ENCODE measurements at regions not wholly inside any gene's neighbourhood (a gene's known extent, or its start where the extent isn't known, plus 50 kb on each side); places are given as distances from the start of the nearest gene placed in this dataset.

- TF ChIP-seq USF2 (IDR thresholded peaks at IDR 0.05; ENCODE audit: low read depth, low read length) (no peak), POLR2A (IDR thresholded peaks at IDR 0.05; ENCODE audit: low read depth, low read length) (no peak), MAZ (IDR thresholded peaks at IDR 0.05; ENCODE audit: borderline replicate concordance, low read depth, low read length) (no peak), BHLHE40 (IDR thresholded peaks at IDR 0.05; ENCODE audit: low read depth, low read length) (no peak), RFX5 (IDR thresholded peaks at IDR 0.05; ENCODE audit: low read depth, low read length) (no peak), RAD21 (IDR thresholded peaks at IDR 0.05; ENCODE audit: low read length) (no peak), CEBPB (IDR thresholded peaks at IDR 0.05; ENCODE audit: low read depth, low read length) (no peak), MXI1 (IDR thresholded peaks at IDR 0.05; ENCODE audit: borderline replicate concordance, low read depth, low read length) (no peak), RCOR1 (IDR thresholded peaks at IDR 0.05; ENCODE audit: insufficient replicate concordance, low read length) (no peak), CHD1 (IDR thresholded peaks at IDR 0.05; ENCODE audit: low read depth, low read length) (no peak), SMC3 (IDR thresholded peaks at IDR 0.05; ENCODE audit: low read depth, low read length) (no peak), NFE2L2 (IDR thresholded peaks at IDR 0.05; ENCODE audit: low read depth, low read length) (no peak), ELK1 (IDR thresholded peaks at IDR 0.05; ENCODE audit: borderline replicate concordance, low read depth, low read length) (no peak)
- TF ChIP-seq, protein P1, sequence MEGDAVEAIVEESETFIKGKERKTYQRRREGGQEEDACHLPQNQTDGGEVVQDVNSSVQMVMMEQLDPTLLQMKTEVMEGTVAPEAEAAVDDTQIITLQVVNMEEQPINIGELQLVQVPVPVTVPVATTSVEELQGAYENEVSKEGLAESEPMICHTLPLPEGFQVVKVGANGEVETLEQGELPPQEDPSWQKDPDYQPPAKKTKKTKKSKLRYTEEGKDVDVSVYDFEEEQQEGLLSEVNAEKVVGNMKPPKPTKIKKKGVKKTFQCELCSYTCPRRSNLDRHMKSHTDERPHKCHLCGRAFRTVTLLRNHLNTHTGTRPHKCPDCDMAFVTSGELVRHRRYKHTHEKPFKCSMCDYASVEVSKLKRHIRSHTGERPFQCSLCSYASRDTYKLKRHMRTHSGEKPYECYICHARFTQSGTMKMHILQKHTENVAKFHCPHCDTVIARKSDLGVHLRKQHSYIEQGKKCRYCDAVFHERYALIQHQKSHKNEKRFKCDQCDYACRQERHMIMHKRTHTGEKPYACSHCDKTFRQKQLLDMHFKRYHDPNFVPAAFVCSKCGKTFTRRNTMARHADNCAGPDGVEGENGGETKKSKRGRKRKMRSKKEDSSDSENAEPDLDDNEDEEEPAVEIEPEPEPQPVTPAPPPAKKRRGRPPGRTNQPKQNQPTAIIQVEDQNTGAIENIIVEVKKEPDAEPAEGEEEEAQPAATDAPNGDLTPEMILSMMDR (conservative IDR thresholded peaks at IDR 0.05; ENCODE audit: low read depth, low read length): no peak
Measured at GRCh38 chr9:27628311-27628710, 55.0 kb upstream of the C9orf72 start.
